ENCODE measurements at regions not wholly inside any gene's neighbourhood (a gene's known extent, or its start where the extent isn't known, plus 50 kb on each side); places are given as distances from the start of the nearest gene placed in this dataset.

DNA sequence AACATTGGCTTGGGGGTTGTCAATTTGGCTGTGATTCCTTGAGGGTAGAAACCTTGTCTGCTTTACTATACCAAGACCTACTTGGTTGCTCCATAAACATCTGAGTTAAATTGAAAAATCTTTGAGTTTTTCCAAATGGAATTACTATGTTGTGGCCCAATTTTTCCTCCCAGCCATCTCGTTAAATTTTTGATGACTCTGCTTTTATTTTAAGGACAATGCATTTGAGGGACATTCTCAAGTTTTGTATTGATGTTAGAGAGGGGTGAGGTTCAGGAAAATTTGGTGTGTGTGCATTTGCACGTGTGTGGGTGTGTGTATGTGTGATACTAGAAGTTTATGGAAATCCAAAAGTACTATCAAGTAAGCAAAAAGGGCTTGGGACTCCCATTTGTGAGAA lies 491.4 kb upstream of the KLF4 start:
- TF ChIP-seq POLR2A (IDR thresholded peaks at IDR 0.05) (no peak), CTCF (IDR thresholded peaks at IDR 0.05) (no peak)
